ENCODE measurements at regions not wholly inside any gene's neighbourhood (a gene's known extent, or its start where the extent isn't known, plus 50 kb on each side); places are given as distances from the start of the nearest gene placed in this dataset.
A peak's percentile ranks its signal among the peaks of the same experiment; 100 is the strongest.

DNA sequence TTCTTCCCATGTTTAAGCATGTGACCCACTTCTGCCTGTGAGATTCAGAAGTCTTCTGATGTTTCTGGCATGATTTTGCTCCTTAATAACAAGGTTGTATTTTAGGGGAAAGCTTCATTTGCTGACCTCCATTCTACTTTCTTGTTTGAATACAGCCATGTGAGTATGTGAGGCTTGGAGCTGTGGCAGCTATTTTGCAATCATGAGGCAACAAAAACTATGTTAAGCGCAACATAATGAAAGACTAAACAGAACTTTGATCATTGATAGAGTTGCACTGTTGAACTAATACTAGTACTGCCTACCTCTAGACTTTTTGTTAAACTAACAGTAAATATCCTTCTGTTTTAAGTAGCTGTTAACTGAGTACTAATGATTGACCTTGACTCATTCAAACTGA is 203.8 kb upstream of the FAM3C start:
- no peaks in the 10 kb centered on the region for H4K20me1 ChIP-seq (ENCODE audit: control insufficient read depth, extremely low read depth, insufficient read depth, low read length)
- no peaks in the 10 kb centered on the region for H3K79me2 ChIP-seq (ENCODE audit: control insufficient read depth, insufficient read depth, low read length)
- TF ChIP-seq, protein P1, sequence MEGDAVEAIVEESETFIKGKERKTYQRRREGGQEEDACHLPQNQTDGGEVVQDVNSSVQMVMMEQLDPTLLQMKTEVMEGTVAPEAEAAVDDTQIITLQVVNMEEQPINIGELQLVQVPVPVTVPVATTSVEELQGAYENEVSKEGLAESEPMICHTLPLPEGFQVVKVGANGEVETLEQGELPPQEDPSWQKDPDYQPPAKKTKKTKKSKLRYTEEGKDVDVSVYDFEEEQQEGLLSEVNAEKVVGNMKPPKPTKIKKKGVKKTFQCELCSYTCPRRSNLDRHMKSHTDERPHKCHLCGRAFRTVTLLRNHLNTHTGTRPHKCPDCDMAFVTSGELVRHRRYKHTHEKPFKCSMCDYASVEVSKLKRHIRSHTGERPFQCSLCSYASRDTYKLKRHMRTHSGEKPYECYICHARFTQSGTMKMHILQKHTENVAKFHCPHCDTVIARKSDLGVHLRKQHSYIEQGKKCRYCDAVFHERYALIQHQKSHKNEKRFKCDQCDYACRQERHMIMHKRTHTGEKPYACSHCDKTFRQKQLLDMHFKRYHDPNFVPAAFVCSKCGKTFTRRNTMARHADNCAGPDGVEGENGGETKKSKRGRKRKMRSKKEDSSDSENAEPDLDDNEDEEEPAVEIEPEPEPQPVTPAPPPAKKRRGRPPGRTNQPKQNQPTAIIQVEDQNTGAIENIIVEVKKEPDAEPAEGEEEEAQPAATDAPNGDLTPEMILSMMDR (optimal IDR thresholded peaks at IDR 0.05 in 1 of 3, IDR thresholded peaks at IDR 0.05 in 1 of 3, conservative IDR thresholded peaks at IDR 0.05 in 1 of 3; ENCODE audit: extremely low read depth in 1 of 3, insufficient read depth in 2 of 3, low read length in 3 of 3), result no peak
- TF ChIP-seq EZH2 (IDR thresholded peaks at IDR 0.05; ENCODE audit: low read length), result no peak
- no peak overlapping the region for H3K4me2 ChIP-seq (ENCODE audit: control insufficient read depth, extremely low read depth, insufficient read depth, low read depth, low read length)
- no peak overlapping the region for H3K27ac ChIP-seq (ENCODE audit: control insufficient read depth, insufficient read depth, low read length)
- H3K4me1 ChIP-seq (ENCODE audit: control insufficient read depth, extremely low read depth, insufficient read depth, low read length), result peaks cover 8% of the 10 kb centered on the region
- H3K36me3 ChIP-seq (ENCODE audit: control insufficient read depth in 2 of 2, extremely low read depth in 1 of 2, insufficient read depth in 2 of 2, low read length in 2 of 2), result no peaks in the 10 kb centered on the region
- no peaks in the 10 kb centered on the region for H3K27me3 ChIP-seq (ENCODE audit: control insufficient read depth, extremely low read depth, insufficient read depth, low read length)
- FAIRE-seq (no peak), DNase-seq (ENCODE audit: low read depth, low spot score) (no peak)
- no peaks in the 10 kb centered on the region for H3K9me1 ChIP-seq (ENCODE audit: control insufficient read depth, extremely low read depth, insufficient read depth, low read length)
- H2AFZ ChIP-seq (ENCODE audit: control insufficient read depth, low read length), result peak overlapping the region; percentile 33
- no peak overlapping the region for H3K4me3 ChIP-seq (ENCODE audit: control insufficient read depth in 2 of 3, extremely low read depth in 1 of 3, insufficient read depth in 2 of 3, low read depth in 1 of 3, low read length in 3 of 3)
- H3K9me3 ChIP-seq (ENCODE audit: control insufficient read depth, low read depth, low read length), result no peaks in the 10 kb centered on the region
- no peak overlapping the region for H3K9ac ChIP-seq (ENCODE audit: control insufficient read depth, extremely low read depth, insufficient read depth, low read length)
- dilution Hi-C loops (cut with MboI; ENCODE audit: extremely low pct_ligation_motif_present, low sequenced_read_pairs), result no loop called here

DNA sequence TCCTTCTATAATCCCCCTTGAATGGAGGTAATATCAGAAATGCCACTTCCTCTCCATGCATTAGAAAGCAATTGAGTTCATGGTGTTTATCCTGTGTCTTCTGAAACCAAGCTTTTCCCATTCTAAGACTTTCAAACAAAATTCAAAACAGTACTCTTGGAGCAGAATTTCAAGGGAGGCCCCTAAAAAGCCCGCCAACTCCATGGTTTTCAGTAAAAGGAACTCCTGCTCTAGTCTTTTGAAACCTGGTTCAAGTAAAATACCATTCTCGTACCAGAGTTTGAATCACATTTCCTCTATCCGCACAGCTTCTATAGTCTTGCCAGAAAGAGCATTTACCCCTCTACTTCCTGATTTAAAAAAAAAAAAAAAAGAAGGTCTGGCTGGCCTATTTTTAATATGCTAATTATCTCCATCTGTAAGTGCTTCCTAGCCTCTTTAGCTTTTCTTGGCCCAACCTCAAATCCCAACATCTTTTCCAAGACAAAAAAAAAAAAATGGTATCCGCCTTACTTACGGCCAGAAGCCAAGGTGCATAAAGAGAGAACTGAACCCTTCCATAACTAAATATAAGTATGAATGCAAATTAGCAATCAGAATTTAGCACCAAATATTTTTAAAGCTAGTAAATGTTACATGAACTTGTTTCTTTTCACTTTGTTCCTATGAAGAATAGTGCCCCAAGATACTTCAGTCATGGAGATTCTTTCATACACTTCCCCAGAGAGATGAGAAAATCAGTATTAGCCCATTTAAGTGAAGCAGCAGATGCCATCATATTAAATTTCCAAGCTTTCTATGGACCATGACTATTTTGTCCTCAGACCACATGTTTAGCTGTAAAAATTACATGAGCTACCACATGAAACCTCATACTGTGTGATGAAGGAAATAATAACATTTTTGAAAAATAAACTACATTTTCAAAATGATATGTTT is 199.9 kb upstream of the FAM3C start:
- H3K36me3 ChIP-seq (ENCODE audit: control insufficient read depth in 2 of 2, extremely low read depth in 1 of 2, insufficient read depth in 2 of 2, low read length in 2 of 2), result no peaks in the 10 kb centered on the region
- H3K79me2 ChIP-seq (ENCODE audit: control insufficient read depth, insufficient read depth, low read length), result no peaks in the 10 kb centered on the region
- no peaks in the 10 kb centered on the region for H4K20me1 ChIP-seq (ENCODE audit: control insufficient read depth, extremely low read depth, insufficient read depth, low read length)
- no peaks in the 10 kb centered on the region for H3K4me1 ChIP-seq (ENCODE audit: control insufficient read depth, extremely low read depth, insufficient read depth, low read length)
- no peak for DNase-seq (ENCODE audit: low read depth, low spot score)
- no peaks in the 10 kb centered on the region for H3K9me3 ChIP-seq (ENCODE audit: control insufficient read depth, low read depth, low read length)
- FAIRE-seq, result no peak
- no peaks in the 10 kb centered on the region for H3K9me1 ChIP-seq (ENCODE audit: control insufficient read depth, extremely low read depth, insufficient read depth, low read length)
- H3K4me2 ChIP-seq (ENCODE audit: control insufficient read depth, extremely low read depth, insufficient read depth, low read depth, low read length), result no peak overlapping the region
- no peak overlapping the region for H2AFZ ChIP-seq (ENCODE audit: control insufficient read depth, low read length)
- TF ChIP-seq, protein P1 (optimal IDR thresholded peaks at IDR 0.05 in 1 of 3, IDR thresholded peaks at IDR 0.05 in 1 of 3, conservative IDR thresholded peaks at IDR 0.05 in 1 of 3; ENCODE audit: extremely low read depth in 1 of 3, insufficient read depth in 2 of 3, low read length in 3 of 3), result no peak
- no peak for TF ChIP-seq EZH2 (IDR thresholded peaks at IDR 0.05; ENCODE audit: low read length)
- no peak overlapping the region for H3K9ac ChIP-seq (ENCODE audit: control insufficient read depth, extremely low read depth, insufficient read depth, low read length)
- dilution Hi-C loops (cut with MboI; ENCODE audit: extremely low pct_ligation_motif_present, low sequenced_read_pairs), result no loop called here
- H3K27ac ChIP-seq (ENCODE audit: control insufficient read depth, insufficient read depth, low read length), result no peak overlapping the region
- no peaks in the 10 kb centered on the region for H3K27me3 ChIP-seq (ENCODE audit: control insufficient read depth, extremely low read depth, insufficient read depth, low read length)
- no peak overlapping the region for H3K4me3 ChIP-seq (ENCODE audit: control insufficient read depth in 2 of 3, extremely low read depth in 1 of 3, insufficient read depth in 2 of 3, low read depth in 1 of 3, low read length in 3 of 3)

Measured in keratinocyte (primary cell).